ENCODE measurements at regions not wholly inside any gene's neighbourhood (a gene's known extent, or its start where the extent isn't known, plus 50 kb on each side); places are given as distances from the start of the nearest gene placed in this dataset.

GRCh38 chr1:196121181-196121580, 487.1 kb downstream of the KCNT2 start:
- H4K20me1 ChIP-seq (ENCODE audit: insufficient read depth): no peaks in the 10 kb centered on the region
- H2AFZ ChIP-seq (ENCODE audit: low read depth, low read length, poor library complexity, severe bottlenecking): no peak overlapping the region
- intact Hi-C loops (cut with micrococcal nuclease): no loop called here
- no peaks in the 10 kb centered on the region for H3K9me2 ChIP-seq (ENCODE audit: insufficient read depth)
- H3K4me2 ChIP-seq (ENCODE audit: low read length): no peak overlapping the region
- no peaks in the 10 kb centered on the region for H3K79me2 ChIP-seq (ENCODE audit: insufficient read depth, low read length)
- DNase-seq (ENCODE audit: low read depth, low spot score): no peak
- no peak overlapping the region for H3K4me3 ChIP-seq (replicated peaks in 1 of 2; ENCODE audit: low read depth in 1 of 2, low read length in 2 of 2)
- ChIA-PET RAD21 (ENCODE audit: low non-redundant PET in 1 of 2, low total read pairs in 2 of 2, uncharacterized antibody in 2 of 2, unreplicated experiment in 2 of 2) (no interaction called here), POLR2A (no interaction called here), CTCF (no interaction called here)
- no peak overlapping the region for H3K9ac ChIP-seq (ENCODE audit: low read length)
- H3K27ac ChIP-seq (ENCODE audit: low read depth, low read length): no peak overlapping the region
- ATAC-seq: no peak
- H3K27me3 ChIP-seq (ENCODE audit: insufficient read depth, low read length): no peaks in the 10 kb centered on the region
- H3K4me1 ChIP-seq (ENCODE audit: control insufficient read depth in 1 of 2, insufficient read depth in 2 of 2, low read length in 2 of 2): no peaks in the 10 kb centered on the region
- BruUV-seq (replicated peaks): no TSS peak
- no peaks in the 10 kb centered on the region for H3K36me3 ChIP-seq (ENCODE audit: control insufficient read depth in 1 of 2, insufficient read depth in 2 of 2, low read length in 2 of 2)
- H3K9me3 ChIP-seq (ENCODE audit: control insufficient read depth in 1 of 2, insufficient read depth in 1 of 2, low read depth in 1 of 2, low read length in 2 of 2): no peaks in the 10 kb centered on the region
- TF ChIP-seq REST (IDR thresholded peaks at IDR 0.05; ENCODE audit: low read depth) (no peak), ZFX (IDR thresholded peaks at IDR 0.05) (no peak), SRF (IDR thresholded peaks at IDR 0.05; ENCODE audit: low read depth) (no peak), YY1 (IDR thresholded peaks at IDR 0.05; ENCODE audit: extremely low read depth, insufficient replicate concordance, low read depth, low read length) (no peak), SP1 (IDR thresholded peaks at IDR 0.05; ENCODE audit: low read depth) (no peak), SIN3A (IDR thresholded peaks at IDR 0.05; ENCODE audit: low read depth) (no peak), ZBTB33 (IDR thresholded peaks at IDR 0.05; ENCODE audit: extremely low read depth, insufficient replicate concordance, low read length) (no peak)
- TF ChIP-seq, protein P1, sequence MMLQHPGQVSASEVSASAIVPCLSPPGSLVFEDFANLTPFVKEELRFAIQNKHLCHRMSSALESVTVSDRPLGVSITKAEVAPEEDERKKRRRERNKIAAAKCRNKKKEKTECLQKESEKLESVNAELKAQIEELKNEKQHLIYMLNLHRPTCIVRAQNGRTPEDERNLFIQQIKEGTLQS (IDR thresholded peaks at IDR 0.05): no peak

Measured in HCT116 (cell line).